B cell (primary cell): ENCODE measurements at regions not wholly inside any gene's neighbourhood (a gene's known extent, or its start where the extent isn't known, plus 50 kb on each side); places are given as distances from the start of the nearest gene placed in this dataset.

Experiments
- ATAC-seq: fragments of 200-7000 bp; cut with Tn5 transposase; one replicate; pipeline ENCODE4 v1.10.0; 2021; ENCODE audit warnings: low read depth, mild to moderate bottlenecking, moderate number of reproducible peaks, moderate library complexity
- CTCF ChIA-PET: fragments of 350-600 bp; sonication (Branson Sonifier 250); formaldehyde crosslinking; loops from one replicate; lab custom pipeline; 2021; ENCODE audit warnings: antibody characterized with exemption, inconsistent platforms; lab: Charles Lee
- POLR2A ChIA-PET: fragments of 350-600 bp; sonication (Branson Sonifier 250); formaldehyde crosslinking; loops from one replicate; lab custom pipeline; 2021; ENCODE audit warnings: antibody characterized with exemption; lab: Charles Lee
- DNase-seq: peaks from one replicate; pipeline ENCODE4 v3.0.0; 2013
- H2AFZ ChIP-seq: 2 replicates; pipeline ENCODE4 v1.6.1; 2012; ENCODE audit warnings: mild to moderate bottlenecking, low read depth, low read length; ENCODE audit not compliant: insufficient read depth, poor library complexity, severe bottlenecking
- H3K27ac ChIP-seq, 2 donors: 1 replicate in 1 of 2; 2 replicates in 1 of 2; pipeline ENCODE4 v1.5.1; 2012 to 2013; ENCODE audit warnings: low read length in 2 of 2, mild to moderate bottlenecking in 2 of 2, moderate library complexity in 1 of 2
- H3K27me3 ChIP-seq, 4 experiments: fragments of 200-600 bp in 1 of 4; sonication (generic) in 1 of 4; replicated peaks in 1 of 4; 1 replicate in 2 of 4; 2 replicates in 2 of 4; pipeline versions ENCODE4 v1.6.1 to v1.7.0; 2013 to 2016; ENCODE audit warnings: low read length in 3 of 4, mild to moderate bottlenecking in 2 of 4, mixed read lengths in 1 of 4, moderate library complexity in 1 of 4; ENCODE audit not compliant: insufficient read depth in 4 of 4, control insufficient read depth in 3 of 4; ENCODE audit errors: control extremely low read depth in 1 of 4
- H3K36me3 ChIP-seq, 2 experiments: replicated peaks in 1 of 2; 1 replicate in 1 of 2; 2 replicates in 1 of 2; pipeline versions ENCODE4 v1.6.1 to v1.7.1; 2013; ENCODE audit warnings: low read length in 1 of 2; ENCODE audit not compliant: insufficient read depth in 2 of 2, control insufficient read depth in 1 of 2; ENCODE audit errors: control extremely low read depth in 1 of 2, extremely low read depth in 1 of 2
- H3K4me1 ChIP-seq, 2 donors: fragments of 200-600 bp in 1 of 2; sonication (generic) in 1 of 2; 1 replicate in 1 of 2; 2 replicates in 1 of 2; pipeline versions ENCODE4 v1.5.1 to v1.6.1; 2013 to 2017; ENCODE audit warnings: low read length in 2 of 2; ENCODE audit not compliant: control insufficient read depth in 2 of 2, insufficient read depth in 2 of 2
- H3K4me2 ChIP-seq: replicated peaks from 2 replicates; pipeline ENCODE3; 2012; ENCODE audit warnings: mild to moderate bottlenecking, low read depth, low read length; ENCODE audit not compliant: poor library complexity, severe bottlenecking
- H3K4me3 ChIP-seq, 5 experiments: fragments of 200-600 bp in 1 of 5; sonication (generic) in 1 of 5; 1 replicate in 3 of 5; 2 replicates in 2 of 5; pipeline versions ENCODE4 v1.5.1 to v1.7.0; 2011 to 2016; ENCODE audit warnings: low read length in 4 of 5, mild to moderate bottlenecking in 4 of 5, low read depth in 2 of 5, control low read depth in 1 of 5, moderate library complexity in 1 of 5; ENCODE audit not compliant: insufficient read depth in 1 of 5; ENCODE audit errors: control extremely low read depth in 1 of 5, extremely low read depth in 1 of 5
- H3K79me2 ChIP-seq: fragments of 200-600 bp; sonication (generic); one replicate; pipeline ENCODE4 v1.6.0; 2016; ENCODE audit warnings: low read length; ENCODE audit not compliant: control insufficient read depth, insufficient read depth
- H3K9ac ChIP-seq: fragments of 200-600 bp; sonication (generic); 2 replicates; pipeline ENCODE4 v1.6.1; 2017; ENCODE audit warnings: mild to moderate bottlenecking, low read length, moderate library complexity
- H3K9me3 ChIP-seq, 3 donors: one replicate each; pipeline versions ENCODE4 v1.6.1 to v1.7.1; 2013; ENCODE audit warnings: low read length in 2 of 3; ENCODE audit not compliant: control insufficient read depth in 2 of 3, insufficient read depth in 1 of 3; ENCODE audit errors: control extremely low read depth in 1 of 3
- H4K20me1 ChIP-seq: 2 replicates; pipeline ENCODE4 v1.6.0; 2012; ENCODE audit warnings: mild to moderate bottlenecking, low read length; ENCODE audit not compliant: insufficient read depth, control insufficient read depth, poor library complexity, severe bottlenecking
- H3K27ac Mint-ChIP-seq: one replicate; pipeline ENCODE4 v1.8.0; 2021; ENCODE audit warnings: mixed read lengths
- H3K27me3 Mint-ChIP-seq: one replicate; pipeline ENCODE4 v1.8.0; 2021; ENCODE audit warnings: mixed read lengths
- H3K4me1 Mint-ChIP-seq: one replicate; pipeline ENCODE4 v1.8.0; 2021; ENCODE audit warnings: mixed read lengths
- H3K4me3 Mint-ChIP-seq: one replicate; pipeline ENCODE4 v1.8.0; 2021; ENCODE audit warnings: mixed read lengths
- H3K9me3 Mint-ChIP-seq: one replicate; pipeline ENCODE4 v1.8.0; 2022; ENCODE audit warnings: mixed read lengths; ENCODE audit not compliant: insufficient read depth
- EZH2 ChIP-seq: IDR thresholded peaks from 2 replicates; pipeline ENCODE4 v1.6.1; 2012; ENCODE audit warnings: borderline replicate concordance, low read depth, mild to moderate bottlenecking, moderate library complexity, low read length; ENCODE audit not compliant: insufficient read depth, poor library complexity, severe bottlenecking
- WGBS: methylation state at CpG from one replicate; pipeline ENCODE4 v1.1.5; 2013; ENCODE audit warnings: missing lambda C conversion rate; ENCODE audit not compliant: insufficient coverage; 5-methylcytosine and 5-hydroxymethylcytosine counted together
- intact Hi-C: fragments of 100-400 bp; cut with micrococcal nuclease; formaldehyde crosslinking; loops from one replicate; pipeline ENCODE4 v1.10.0; 2022
- TF ChIP-seq, protein P1 (sequence below): fragments of 200-600 bp; IDR thresholded peaks from one replicate; pipeline ENCODE4 v1.8.0; 2022; ENCODE audit warnings: antibody characterized with exemption, mild to moderate bottlenecking

DNA sequence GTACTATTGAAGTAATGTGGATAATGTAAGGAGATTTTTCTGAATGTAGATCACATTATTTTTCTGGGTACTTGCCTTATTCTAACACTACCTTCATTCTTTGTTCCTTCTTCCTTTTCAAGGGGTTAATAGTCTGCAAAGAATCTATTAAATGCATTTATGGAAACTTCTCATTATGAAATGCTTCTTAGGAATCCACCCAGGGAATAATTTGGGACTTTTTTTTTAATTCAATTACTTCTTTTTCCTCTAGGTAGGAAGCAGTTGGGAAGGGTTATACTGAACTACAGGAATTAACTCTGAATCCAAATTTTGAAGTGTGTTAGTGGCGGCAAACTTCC lies 173.1 kb downstream of the FOXA2 start:
- H4K20me1 ChIP-seq = no peaks in the 10 kb centered on the region
- H3K27ac ChIP-seq = no peak overlapping the region
- H3K27ac Mint-ChIP-seq = no peak overlapping the region
- POLR2A ChIA-PET = no interaction called here
- WGBS = no CpG with 5 or more reads among the region's 1 CpG
- no peaks in the 10 kb centered on the region for H3K4me1 Mint-ChIP-seq
- intact Hi-C loops = no loop called here
- H3K4me3 Mint-ChIP-seq = no peak overlapping the region
- DNase-seq = no peak
- H3K79me2 ChIP-seq = no peaks in the 10 kb centered on the region
- H3K9ac ChIP-seq = no peak overlapping the region
- peaks cover 3% of the 10 kb centered on the region for H3K27me3 Mint-ChIP-seq
- no peaks in the 10 kb centered on the region for H3K9me3 ChIP-seq
- no peaks in the 10 kb centered on the region for H3K36me3 ChIP-seq
- CTCF ChIA-PET = no interaction called here
- no peaks in the 10 kb centered on the region for H3K27me3 ChIP-seq
- no peaks in the 10 kb centered on the region for H3K9me3 Mint-ChIP-seq
- H2AFZ ChIP-seq = no peak overlapping the region
- no peak overlapping the region for H3K4me2 ChIP-seq
- no peak for ATAC-seq
- no peak overlapping the region for H3K4me3 ChIP-seq
- H3K4me1 ChIP-seq = no peaks in the 10 kb centered on the region
- TF ChIP-seq, protein P1, sequence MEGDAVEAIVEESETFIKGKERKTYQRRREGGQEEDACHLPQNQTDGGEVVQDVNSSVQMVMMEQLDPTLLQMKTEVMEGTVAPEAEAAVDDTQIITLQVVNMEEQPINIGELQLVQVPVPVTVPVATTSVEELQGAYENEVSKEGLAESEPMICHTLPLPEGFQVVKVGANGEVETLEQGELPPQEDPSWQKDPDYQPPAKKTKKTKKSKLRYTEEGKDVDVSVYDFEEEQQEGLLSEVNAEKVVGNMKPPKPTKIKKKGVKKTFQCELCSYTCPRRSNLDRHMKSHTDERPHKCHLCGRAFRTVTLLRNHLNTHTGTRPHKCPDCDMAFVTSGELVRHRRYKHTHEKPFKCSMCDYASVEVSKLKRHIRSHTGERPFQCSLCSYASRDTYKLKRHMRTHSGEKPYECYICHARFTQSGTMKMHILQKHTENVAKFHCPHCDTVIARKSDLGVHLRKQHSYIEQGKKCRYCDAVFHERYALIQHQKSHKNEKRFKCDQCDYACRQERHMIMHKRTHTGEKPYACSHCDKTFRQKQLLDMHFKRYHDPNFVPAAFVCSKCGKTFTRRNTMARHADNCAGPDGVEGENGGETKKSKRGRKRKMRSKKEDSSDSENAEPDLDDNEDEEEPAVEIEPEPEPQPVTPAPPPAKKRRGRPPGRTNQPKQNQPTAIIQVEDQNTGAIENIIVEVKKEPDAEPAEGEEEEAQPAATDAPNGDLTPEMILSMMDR = no peak
- TF ChIP-seq EZH2 = no peak

DNA sequence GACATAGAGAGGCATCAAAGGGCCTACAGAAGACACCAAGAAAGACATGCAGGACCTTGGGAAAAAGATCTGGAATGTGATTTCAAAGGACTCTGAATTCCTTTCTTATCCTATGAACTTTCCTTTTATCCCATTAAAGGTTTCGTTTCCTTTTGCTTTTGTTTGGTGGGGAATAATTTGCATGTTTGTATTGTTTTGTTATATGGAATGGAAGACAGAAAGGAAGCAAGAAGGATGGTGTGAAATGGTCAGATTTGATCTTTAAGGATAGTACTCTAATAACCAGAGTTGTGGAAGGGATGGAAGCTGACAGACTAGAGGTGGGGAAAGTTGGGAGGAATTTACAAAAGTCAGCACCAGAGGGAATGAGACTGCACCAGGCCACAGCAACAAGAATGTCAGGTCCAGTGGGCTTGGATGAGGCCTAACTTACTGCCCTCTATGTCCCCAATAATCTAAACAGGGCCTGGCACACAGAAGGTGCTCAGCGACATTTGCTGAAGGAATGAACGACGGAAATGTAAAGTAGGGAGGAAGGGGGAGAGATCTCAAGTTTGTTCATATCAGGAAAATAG lies 173.7 kb downstream of the FOXA2 start:
- Histone ChIP-seq H3K27ac (no peak overlapping the region), H3K79me2 (no peaks in the 10 kb centered on the region), H4K20me1 (no peaks in the 10 kb centered on the region), H3K4me2 (no peak overlapping the region), H3K9me3 (no peaks in the 10 kb centered on the region), H3K4me1 (no peaks in the 10 kb centered on the region), H3K27me3 (no peaks in the 10 kb centered on the region), H3K4me3 (no peak overlapping the region), H3K9ac (no peak overlapping the region), H2AFZ (no peak overlapping the region), H3K36me3 (no peaks in the 10 kb centered on the region)
- H3K9me3 Mint-ChIP-seq = no peaks in the 10 kb centered on the region
- DNase-seq (no peak), ATAC-seq (no peak)
- ChIA-PET POLR2A (no interaction called here), CTCF (no interaction called here)
- peaks cover 3% of the 10 kb centered on the region for H3K27me3 Mint-ChIP-seq
- TF ChIP-seq, protein P1 = no peak
- TF ChIP-seq EZH2 = no peak
- intact Hi-C loops = no loop called here
- no CpG with 5 or more reads among the region's 4 CpGs for WGBS
- H3K27ac Mint-ChIP-seq = no peak overlapping the region
- no peaks in the 10 kb centered on the region for H3K4me1 Mint-ChIP-seq
- no peak overlapping the region for H3K4me3 Mint-ChIP-seq
